GM04503 (cell line): ENCODE measurements at regions not wholly inside any gene's neighbourhood (a gene's known extent, or its start where the extent isn't known, plus 50 kb on each side); places are given as distances from the start of the nearest gene placed in this dataset.
"Not testable (repeated sequence)": the region's sequence is repeated elsewhere in the genome, so short reads cannot be mapped to it uniquely, and the experiment has no call there.

Experiments
- DNase-seq: peaks from one replicate; pipeline ENCODE4 v3.0.0-alpha.2; 2012; ENCODE audit warnings: low read depth

GRCh38 chr17:22310292-22310691 is 618.0 kb downstream of the KCNJ18 start:
- DNase-seq: not testable (repeated sequence)

- no peak for DNase-seq
Measured at GRCh38 chr17:22310717-22311686, 618.7 kb downstream of the KCNJ18 start.

- DNase-seq: not testable (repeated sequence)
Measured at GRCh38 chr17:22321001-22321400, 628.7 kb downstream of the KCNJ18 start.

GRCh38 chr17:22322893-22323550 is 630.7 kb downstream of the KCNJ18 start:
- not testable (repeated sequence) for DNase-seq

- no peak for DNase-seq
Measured at GRCh38 chr17:22337467-22337866, 645.1 kb downstream of the KCNJ18 start.

- DNase-seq: not testable (repeated sequence)
Measured at GRCh38 chr17:22356603-22357002, 664.3 kb downstream of the KCNJ18 start.

GRCh38 chr17:22370988-22371387 is 678.7 kb downstream of the KCNJ18 start:
- DNase-seq: not testable (repeated sequence)

- DNase-seq: no peak
Measured at GRCh38 chr17:22373911-22374310, 681.6 kb downstream of the KCNJ18 start.

- no peak for DNase-seq
Measured at GRCh38 chr17:22374741-22375140, 682.4 kb downstream of the KCNJ18 start.

- not testable (repeated sequence) for DNase-seq
Measured at GRCh38 chr17:22376747-22377146, 684.4 kb downstream of the KCNJ18 start.

- not testable (repeated sequence) for DNase-seq
Measured at GRCh38 chr17:22378748-22379147, 686.4 kb downstream of the KCNJ18 start.

- DNase-seq: not testable (repeated sequence)
Measured at GRCh38 chr17:22381589-22381988, 689.3 kb downstream of the KCNJ18 start.

- not testable (repeated sequence) for DNase-seq
Measured at GRCh38 chr17:22383772-22384460, 691.6 kb downstream of the KCNJ18 start.

GRCh38 chr17:22384461-22384800 is 692.1 kb downstream of the KCNJ18 start:
- not testable (repeated sequence) for DNase-seq

- DNase-seq: not testable (repeated sequence)
Measured at GRCh38 chr17:22398446-22398845, 706.1 kb downstream of the KCNJ18 start.

GRCh38 chr17:22399037-22399436 is 706.7 kb downstream of the KCNJ18 start:
- not testable (repeated sequence) for DNase-seq

GRCh38 chr17:22405080-22405479 is 712.8 kb downstream of the KCNJ18 start:
- DNase-seq: not testable (repeated sequence)

GRCh38 chr17:22409160-22409751 is 716.9 kb downstream of the KCNJ18 start:
- DNase-seq: no peak

- DNase-seq: no peak
Measured at GRCh38 chr17:22410136-22410535, 717.8 kb downstream of the KCNJ18 start.

GRCh38 chr17:22411185-22411784 is 719.0 kb downstream of the KCNJ18 start:
- no peak for DNase-seq

- DNase-seq: no peak
Measured at GRCh38 chr17:22435231-22435974, 743.1 kb downstream of the KCNJ18 start.
